GM19035 (cell line): ENCODE measurements at regions not wholly inside any gene's neighbourhood (a gene's known extent, or its start where the extent isn't known, plus 50 kb on each side); places are given as distances from the start of the nearest gene placed in this dataset.

Experiments
- ATAC-seq: cut with Tn5 transposase; IDR thresholded peaks from one replicate; pipeline ENCODE4 v1.9.1; 2021; ENCODE audit not compliant: unreplicated experiment

DNA sequence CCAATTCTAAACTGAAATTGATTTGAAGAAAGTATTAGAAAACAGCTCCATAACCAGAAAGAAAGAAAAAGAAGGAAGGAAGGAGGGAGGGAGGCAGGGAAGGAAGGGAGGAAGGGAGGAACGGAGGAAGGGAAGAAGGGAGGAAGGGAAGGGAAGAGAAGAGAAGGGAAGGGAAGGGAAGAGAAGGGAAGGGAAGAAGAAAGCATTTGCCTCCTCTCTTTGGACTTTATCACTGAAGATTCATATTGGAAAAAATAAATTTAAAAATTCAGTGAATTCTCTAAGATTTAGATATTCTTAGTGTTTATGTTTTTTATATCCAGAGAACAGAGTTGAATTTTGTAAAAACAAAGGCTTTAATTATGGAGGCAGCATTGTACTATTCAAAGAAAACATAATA is 68.5 kb upstream of the NXT1 start:
- no peak for ATAC-seq

DNA sequence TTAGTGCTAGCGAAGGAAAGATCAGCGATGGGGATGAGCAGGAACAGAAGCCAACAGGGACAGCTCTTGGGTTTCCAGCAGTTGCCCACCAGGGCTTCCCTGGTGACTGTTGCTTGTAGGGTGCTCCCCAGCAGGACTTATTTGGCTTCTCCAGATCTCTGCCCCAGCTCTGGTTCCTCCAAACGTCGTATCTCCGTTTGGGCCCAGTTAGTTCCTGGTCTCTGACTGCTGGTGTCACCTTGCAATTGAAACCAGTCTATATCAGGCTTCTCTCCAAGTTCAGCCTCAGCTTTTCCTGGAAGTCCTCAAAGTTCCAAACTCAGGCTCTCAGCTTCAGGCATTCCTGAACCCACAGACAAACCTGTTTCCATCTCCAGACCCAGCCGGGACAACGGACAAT is 70.8 kb upstream of the NXT1 start:
- ATAC-seq = no peak

DNA sequence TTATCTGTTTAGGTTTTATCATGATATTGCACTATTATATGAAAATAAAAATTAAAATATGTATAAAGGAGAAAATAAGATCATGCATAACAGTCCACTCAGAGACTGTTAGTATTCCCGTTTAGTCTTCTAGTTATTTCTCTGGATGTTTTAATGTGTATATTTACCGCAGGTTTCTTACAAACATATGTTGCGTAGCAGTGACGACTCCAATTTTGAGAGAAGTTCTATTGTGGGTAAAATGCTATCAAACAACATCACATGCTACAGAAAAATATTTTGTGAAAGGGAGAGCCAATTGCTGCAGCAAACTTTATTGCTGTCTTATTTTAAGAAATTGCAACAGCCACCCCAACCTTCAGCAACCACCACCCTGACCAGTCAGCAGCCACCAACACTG is 72.4 kb upstream of the NXT1 start:
- ATAC-seq = no peak

DNA sequence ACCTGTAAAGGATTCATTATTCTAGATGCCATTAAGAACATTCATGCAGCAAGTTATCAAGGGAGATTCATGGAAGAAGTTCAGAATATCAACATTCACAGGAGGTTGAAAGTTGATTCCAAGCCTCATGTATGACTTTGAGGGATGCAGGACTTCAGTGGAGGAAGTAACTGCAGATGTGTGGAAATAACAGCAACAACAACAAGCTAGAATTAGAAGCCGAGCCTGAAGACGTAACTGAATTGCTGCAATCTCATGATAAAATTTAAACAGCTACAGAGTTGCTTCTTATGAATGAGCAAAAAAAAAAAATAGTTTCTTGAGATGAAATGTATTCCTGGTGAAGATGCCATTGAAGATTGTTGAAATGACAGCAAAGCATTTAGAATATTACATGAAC is 73.3 kb upstream of the NXT1 start:
- no peak for ATAC-seq

DNA sequence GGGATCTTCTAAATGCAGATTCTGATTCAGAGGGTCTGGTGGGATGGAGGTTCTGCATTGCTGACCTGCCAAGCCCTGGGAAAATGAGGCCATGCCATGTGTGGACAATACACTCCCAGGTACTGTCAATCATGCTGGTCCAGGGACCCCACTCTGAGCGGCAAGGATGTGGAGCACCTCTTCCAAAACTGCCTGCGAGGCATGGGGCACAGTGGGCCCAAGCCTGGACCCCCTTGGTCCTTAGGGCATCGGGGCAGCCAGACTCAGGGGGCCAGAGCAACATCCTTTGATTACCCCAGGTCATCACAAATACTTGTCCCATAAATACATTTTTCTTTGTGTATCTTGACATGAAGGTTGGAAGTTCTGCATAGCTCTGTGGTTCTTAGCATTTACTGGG is 76.8 kb upstream of the NXT1 start:
- ATAC-seq = no peak

DNA sequence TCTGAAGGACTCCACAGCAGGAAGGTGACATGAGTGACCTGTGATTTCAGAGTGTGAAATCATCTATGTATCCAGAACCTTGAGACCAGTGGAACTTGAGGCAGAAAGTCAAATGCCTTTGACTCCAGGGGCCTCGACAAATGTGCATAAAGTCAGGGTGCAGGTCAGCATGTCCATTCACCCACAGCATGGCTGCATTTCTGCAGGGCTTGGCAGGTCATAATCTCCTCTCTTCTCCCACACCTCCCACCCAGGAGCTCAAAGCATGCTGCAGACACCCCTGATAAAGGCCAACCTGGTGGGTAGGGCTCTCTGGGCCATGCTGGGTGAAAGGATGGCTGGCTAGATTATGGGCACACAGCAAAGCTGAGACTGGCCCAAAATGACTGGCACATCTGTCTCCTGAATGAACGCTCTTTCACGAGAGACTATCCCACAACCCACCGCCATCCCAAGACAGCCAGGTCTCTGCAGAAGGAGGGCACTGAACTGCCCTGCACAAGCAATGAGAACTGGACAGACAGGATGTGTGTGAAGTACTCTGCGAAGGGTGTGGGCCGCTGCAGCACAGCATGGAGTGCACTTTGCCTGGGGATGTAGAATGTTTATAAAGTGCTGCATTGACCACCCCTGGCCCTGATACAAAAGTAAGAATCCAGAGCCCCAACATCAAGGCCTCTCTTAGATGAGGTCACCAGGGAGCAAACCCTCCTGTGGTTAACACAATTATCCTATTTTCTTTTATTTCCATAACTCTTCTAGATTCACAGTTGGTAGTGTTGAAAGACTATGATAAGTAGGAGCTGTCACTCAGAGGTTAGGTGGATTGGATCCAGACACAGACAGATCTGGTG is 78.2 kb upstream of the NXT1 start:
- no peak for ATAC-seq

DNA sequence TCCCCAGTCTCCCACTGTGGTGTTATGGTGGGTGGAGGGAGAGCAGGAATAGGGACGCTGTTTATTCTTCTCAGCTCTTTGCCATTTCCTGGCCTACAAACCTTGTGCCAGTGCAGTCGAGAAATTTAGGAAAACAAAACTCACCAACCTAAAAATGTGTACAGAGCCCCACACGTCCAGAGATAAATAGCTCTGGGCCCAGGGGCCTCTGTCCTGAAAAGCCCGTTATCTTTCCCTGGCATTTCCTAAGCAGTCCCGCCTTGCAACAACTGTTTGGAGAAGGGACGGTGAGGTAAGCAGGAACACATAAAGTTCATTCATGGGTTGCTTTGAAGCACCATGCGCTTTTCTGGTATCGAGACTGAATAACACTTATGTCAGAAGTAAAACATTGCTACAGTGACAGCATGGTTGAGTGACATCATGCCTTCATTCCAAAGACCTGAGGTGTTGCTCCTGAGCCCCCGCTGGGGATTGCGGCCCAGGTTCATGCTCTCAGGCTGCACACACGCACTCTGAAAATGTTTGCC is 80.1 kb upstream of the NXT1 start:
- no peak for ATAC-seq

DNA sequence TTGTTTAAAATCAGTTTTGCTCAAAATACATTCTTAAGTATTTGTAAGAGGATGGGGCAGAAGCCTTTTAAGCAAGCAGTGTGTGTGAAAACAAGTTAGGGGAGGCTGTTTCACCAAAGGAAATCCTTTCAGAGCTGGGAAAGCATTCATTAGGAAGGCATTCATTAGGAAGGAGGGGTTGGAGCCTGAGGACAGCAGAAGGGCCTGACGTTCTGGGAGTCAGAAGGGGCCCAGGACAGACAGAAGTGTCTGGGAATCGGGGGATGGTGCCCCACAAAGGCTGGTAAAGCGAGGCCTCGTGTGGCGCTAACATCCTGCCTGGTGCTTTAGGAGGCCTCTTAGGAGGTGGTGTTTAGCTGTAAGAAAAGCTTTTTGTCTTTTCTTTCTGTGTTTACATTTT is 80.6 kb upstream of the NXT1 start:
- no peak for ATAC-seq

DNA sequence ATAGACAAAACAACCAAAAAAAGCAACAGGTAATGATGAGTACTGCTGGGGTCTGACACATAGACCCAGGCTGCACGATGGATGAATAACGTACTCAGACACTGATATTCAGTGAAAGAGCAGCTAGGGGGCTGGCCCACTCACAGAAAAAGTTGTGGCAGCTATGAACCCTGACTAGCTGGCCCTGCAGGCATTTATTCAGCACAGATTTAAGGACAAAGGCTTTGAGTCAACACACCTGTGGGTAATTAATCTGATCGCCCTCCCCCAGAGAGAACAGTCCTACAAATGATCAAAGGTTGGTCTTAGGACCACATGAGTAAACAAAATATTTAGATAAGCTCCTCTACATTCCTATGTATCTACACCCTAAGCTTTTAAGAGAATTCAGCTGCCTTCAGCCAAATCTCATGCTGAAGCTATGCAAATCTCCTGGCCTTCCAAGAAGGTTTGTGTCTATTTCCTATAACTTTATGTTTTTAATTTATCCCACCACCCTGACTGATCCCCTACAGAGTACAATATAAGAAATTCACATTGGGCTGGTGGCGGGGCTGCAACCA is 81.7 kb upstream of the NXT1 start:
- no peak for ATAC-seq

DNA sequence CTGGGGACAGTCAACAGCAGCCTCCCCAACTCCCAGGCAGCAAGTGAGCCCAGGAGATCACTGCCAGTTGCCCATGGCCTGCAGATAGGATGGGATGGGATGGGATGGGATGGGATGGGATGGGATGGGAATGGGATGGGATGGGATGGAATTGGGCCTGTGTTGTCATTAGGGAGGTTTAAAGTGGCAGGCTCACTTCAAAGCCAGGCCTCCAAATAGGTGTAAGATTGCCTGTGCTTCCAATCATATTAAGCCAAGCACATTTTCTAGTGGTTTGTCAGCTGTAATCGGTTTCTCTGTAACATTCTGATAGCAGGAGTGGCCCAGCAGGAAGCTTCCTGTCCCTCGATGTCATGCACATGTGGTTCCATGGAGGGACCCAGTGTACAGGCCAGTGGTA is 82.7 kb upstream of the NXT1 start:
- no peak for ATAC-seq

DNA sequence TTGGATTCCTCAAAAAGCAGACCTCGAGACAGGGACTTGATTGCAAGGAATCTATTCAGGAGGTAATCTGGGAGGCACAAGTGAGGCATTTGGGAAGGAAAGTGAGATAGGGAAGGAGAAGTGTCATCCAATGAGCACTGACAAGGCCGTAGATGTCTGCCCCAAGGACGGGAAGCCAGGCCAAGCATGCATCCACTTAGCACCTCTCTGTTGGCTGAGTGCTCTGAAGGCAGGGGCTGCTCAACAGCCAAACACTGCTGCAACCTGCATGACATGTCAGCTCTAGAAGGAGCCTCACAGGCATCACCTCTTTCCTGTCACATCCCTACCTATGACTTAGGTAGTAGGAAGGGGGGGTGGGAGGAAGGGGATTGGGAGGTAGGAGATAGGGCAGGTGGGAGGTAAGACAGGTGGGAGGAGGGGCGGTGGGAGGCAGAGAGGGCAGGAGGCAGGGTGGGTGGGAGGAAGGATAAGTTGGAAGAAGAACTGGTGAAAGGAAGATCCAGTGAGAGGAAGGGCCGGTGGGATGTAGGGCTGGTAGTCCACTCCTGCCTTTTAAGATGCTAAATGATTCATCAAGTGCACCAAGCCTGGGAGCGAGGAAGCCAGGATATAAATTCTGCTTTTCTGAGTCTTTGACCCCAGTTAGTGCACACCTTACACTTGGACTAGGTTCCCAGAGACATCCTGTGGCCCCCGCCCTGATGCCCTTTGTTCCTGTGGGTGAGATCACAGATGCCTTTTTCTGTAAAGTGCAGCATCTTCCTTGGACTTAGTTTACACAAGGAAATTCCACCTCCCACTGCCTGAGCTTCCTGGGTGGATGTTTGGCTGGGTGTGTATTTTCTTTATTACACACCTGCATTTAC is 83.8 kb upstream of the NXT1 start:
- no peak for ATAC-seq

DNA sequence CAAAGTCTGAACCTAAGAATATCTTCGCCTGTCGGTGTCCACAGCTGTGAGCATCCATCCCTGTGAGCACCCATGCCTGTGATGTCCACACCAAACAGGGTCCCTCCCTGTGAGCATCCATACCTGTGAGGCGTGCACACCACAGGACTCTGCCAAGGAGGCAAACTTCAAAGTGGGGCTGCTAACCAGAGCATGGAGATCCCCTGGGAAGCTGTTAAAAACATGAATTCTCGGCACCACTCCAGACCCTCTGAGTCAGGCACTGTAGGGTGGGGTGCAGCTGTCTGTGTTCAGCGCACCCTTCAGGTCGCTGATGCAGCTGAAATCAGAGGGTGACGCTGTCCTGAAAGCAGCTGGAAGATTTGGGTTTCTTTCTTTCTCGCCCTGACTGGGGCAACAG is 85.4 kb upstream of the NXT1 start:
- no peak for ATAC-seq

DNA sequence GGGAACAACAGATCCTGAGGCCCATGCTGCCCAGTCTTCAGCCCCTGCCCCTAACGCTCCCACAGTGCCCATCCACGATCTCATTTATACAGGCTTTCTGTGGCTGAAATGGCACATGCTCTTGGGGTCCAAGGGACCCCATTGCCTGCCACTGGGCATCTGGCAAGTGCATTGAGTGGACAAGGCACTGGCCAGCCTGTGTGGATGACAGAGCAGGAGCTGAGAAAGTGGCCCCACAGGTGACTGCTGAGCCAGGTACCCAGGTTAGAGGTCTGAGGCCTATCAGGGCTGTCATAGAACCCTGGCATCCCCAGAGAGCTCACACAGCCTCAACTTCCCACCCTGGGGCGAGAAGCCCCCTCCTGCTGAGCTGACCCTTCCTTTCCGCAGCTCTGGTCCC is 86.0 kb upstream of the NXT1 start:
- no peak for ATAC-seq

DNA sequence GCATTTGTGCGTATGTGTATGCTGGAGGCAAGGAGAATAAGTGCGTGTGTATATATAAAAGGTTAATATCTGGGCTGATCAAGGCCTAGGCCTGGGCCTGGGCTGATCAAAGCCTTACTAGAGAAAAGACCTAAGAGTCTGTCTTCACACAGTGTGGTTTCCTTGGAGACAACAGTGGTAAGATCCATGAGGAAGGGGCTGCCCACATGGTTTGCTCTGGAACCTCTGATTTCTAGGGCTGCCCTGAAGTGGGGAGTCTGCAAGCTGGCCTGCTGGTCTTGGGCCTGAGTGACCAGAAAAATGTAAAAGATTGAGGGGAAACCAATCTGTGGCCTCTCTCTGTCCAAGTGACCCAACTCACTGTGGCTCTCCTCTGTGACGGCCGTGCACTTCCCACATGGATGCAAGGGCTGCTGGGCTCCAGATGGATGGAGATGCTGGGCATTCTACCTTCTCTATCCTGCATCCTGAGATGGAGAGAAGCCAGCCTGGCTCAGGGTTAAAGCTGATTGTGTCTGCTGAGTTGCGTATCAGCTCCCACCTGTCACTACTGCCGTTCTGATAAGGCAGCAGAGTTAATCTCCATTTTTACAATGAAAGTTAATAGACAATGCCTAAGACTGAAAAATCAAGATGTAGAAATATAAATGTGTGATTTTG is 90.3 kb upstream of the NXT1 start:
- ATAC-seq = no peak

DNA sequence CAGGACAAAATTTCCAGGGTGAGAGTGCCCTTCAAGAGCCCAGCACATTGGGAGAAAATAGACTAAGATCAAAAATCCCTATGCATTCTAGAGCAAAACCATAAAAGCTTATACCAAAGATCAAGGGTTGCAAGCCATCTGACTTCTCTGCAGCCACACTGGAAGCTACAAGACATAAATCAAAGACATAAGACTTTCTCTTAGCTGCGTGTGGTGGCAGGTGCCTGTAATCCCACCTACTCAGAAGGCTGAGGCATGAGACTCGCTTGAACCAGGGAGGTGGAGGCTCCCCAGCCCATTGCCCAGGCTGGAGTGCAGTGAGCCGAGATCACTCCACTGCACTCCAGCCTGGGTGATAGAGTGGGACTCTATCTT is 91.9 kb upstream of the NXT1 start:
- no peak for ATAC-seq

DNA sequence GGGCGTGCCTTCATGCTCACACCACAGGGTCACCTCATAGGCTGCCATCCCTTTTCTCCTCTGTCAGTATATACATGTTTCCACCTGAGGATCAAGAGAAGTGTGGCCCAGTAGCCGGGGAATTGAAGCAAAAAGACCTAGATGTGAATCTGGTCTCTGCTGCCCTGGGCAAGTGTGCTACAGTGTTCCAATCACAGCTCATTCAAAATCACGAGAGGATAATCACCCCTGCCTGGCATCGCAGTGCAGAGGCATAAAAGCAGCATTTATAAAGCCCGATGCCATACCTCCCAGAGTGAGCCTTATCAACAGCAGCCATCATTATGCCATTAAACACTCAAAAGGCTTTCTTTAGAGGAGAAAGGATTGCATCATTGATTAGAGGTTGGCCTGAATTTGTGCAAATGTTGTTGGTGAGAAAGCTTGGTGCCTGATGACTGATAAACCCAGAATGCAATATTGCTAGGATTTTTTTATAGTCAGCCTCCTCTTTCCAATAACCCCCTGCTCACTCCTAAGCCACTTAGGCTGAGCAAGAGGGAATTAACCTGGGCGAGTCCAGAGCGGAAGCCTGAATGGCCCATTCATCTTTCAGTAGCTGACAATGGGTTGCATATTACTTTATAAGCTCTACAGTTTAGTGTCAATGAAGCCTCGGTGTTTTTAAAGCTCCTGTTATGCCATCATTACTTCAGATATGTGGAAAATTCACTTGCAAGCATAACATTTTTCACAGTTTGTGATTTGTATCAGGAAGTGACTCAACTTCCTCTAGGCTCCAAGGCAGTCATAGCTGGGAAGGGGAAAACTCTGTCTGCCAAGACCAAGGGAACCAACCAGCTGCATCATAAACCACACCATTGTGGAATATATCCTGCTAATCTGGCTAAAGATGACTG is 92.5 kb upstream of the NXT1 start:
- ATAC-seq = no peak

DNA sequence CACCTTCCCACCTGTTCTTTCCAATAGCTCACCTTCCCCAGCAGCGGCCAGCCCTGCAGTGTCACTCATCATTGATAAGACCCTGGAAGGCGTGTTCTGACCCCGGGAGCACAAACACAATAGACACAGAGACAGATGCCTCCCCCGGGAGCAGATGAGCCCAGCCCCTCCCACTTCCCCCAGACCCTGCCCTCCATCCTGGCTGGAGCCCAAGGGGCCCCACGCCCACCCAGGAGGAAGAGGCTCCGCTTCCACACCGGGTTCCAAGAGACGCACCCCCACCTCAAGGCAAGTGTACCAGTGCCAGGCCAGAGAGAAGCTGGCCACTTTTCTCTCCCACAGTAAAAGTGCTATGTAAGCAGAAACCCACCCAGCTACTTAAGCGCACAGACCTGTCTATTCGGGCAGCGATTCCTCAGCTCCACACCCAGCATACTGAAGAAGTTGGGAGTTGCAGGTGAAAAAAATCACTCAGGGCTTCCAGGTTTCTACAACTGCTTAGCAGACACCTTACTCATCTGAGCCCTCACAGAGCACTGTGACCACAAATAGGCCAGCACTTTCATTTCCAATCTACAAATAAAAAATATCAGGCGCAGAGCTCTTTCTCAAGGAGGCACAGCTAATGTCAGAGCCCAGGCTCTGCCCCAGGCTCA is 93.4 kb upstream of the NXT1 start:
- no peak for ATAC-seq

DNA sequence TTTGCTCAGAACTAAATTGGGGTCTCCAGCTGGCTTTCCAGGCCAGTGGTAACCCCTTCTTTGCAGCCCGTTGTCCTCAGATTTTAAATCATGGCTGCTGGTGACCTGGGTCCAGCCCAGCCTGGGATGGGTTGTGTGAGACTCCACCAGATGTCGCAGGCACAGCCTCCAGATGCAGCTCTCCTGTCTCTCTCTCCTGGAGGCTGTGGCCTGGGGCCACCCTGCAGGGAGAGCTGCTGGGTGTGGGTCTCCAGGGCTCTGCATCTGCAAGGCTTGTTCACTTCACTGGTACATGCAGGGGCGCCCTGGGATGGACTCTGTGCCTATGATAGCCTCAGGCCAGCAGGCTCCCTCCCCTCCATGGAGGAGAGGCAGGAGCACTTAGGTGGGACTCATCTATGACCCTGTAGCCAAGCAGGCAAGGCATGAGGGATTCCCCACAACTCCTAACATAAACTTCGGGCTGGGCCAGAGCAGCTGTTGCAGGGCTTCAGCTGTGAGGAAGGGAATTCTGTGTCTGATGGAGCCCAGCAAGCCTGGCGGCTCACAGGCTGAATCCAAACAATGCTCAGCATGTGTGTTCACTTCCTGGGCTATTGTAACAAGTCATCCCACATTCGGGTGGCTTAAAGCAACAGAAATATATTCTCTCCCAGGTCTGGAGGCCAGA is 94.7 kb upstream of the NXT1 start:
- no peak for ATAC-seq

DNA sequence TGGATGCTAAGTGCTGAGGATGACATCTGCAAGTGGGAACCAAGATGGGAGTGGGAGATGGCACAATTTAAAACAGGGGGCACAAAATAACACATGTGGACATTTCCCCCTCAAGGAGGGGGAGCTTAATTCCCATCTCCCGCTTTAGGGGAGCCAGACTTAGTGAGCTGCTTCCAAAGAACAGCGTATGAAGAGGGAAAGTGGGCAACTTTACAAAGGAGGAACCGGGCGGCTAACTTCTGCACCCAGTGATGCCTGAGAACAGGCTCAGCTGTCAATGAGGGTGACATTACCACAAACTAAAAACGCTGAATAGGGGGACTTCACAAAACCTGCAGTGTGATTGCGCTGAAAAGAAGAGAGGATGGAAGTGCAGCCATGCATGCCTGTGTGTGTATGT is 95.5 kb upstream of the NXT1 start:
- ATAC-seq = no peak
